Neural cell (in vitro differentiated cells): ENCODE measurements at regions not wholly inside any gene's neighbourhood (a gene's known extent, or its start where the extent isn't known, plus 50 kb on each side); places are given as distances from the start of the nearest gene placed in this dataset.

Source experiments
- H2AFZ ChIP-seq: fragments of 200-600, 300-800 bp; sonication (generic), shearing (Covaris generic); 2 replicates; pipeline ENCODE4 v1.6.0; 2014; ENCODE audit warnings: low read depth, mild to moderate bottlenecking, antibody characterized with exemption, low read length, moderate library complexity
- H3F3A ChIP-seq: fragments of 200-600 bp; shearing (Covaris generic); 2 replicates; pipeline ENCODE4 v1.6.1; 2016; ENCODE audit warnings: mild to moderate bottlenecking, moderate library complexity, mixed read lengths, antibody characterized with exemption, low read length; ENCODE audit not compliant: insufficient read depth, poor library complexity, severe bottlenecking
- H3K27ac ChIP-seq: fragments of 200-600, 300-800 bp; sonication (generic), shearing (Covaris generic); 2 replicates; pipeline ENCODE4 v1.5.1; 2014; ENCODE audit warnings: mild to moderate bottlenecking, low read length, moderate library complexity
- H3K27me3 ChIP-seq: fragments of 300-800, 200-600 bp; sonication (generic), shearing (Covaris generic); 2 replicates; pipeline ENCODE4 v1.6.0; 2014; ENCODE audit warnings: mild to moderate bottlenecking, low read depth, low read length, moderate library complexity; ENCODE audit not compliant: insufficient read depth
- H3K36me3 ChIP-seq: fragments of 300-800, 200-600 bp; sonication (generic), shearing (Covaris generic); 2 replicates; pipeline ENCODE4 v1.5.1; 2014; ENCODE audit warnings: mild to moderate bottlenecking, antibody characterized with exemption, low read length, moderate library complexity; ENCODE audit not compliant: insufficient read depth
- H3K4me2 ChIP-seq: fragments of 300-800, 200-600 bp; sonication (generic), shearing (Covaris generic); 2 replicates; pipeline ENCODE4 v1.6.0; 2014; ENCODE audit warnings: mild to moderate bottlenecking, low read length
- H3K4me3 ChIP-seq: fragments of 300-800, 200-600 bp; sonication (generic), shearing (Covaris generic); 2 replicates; pipeline ENCODE4 v1.5.1; 2014; ENCODE audit warnings: mild to moderate bottlenecking, low read length, moderate library complexity
- H3K79me2 ChIP-seq: fragments of 200-600 bp; shearing (Covaris generic); replicated peaks from 2 replicates; pipeline ENCODE4 v1.6.0; 2014; ENCODE audit warnings: mild to moderate bottlenecking, low read length, moderate library complexity; ENCODE audit not compliant: insufficient read depth
- H3K9ac ChIP-seq: fragments of 300-800, 200-600 bp; sonication (generic), shearing (Covaris generic); 2 replicates; pipeline ENCODE4 v1.6.1; 2016; ENCODE audit warnings: mild to moderate bottlenecking, low read length, mixed read lengths
- H3K9me2 ChIP-seq: fragments of 200-600 bp; shearing (Covaris generic); 2 replicates; pipeline ENCODE4 v1.6.1; 2016; ENCODE audit warnings: mild to moderate bottlenecking, low read length, mixed read lengths; ENCODE audit not compliant: insufficient read depth
- H3K9me3 ChIP-seq: fragments of 200-600, 300-800 bp; sonication (generic), shearing (Covaris generic); 2 replicates; pipeline ENCODE4 v1.6.1; 2016; ENCODE audit warnings: mild to moderate bottlenecking, mixed run types, low read length, moderate library complexity, mixed read lengths
- H4K20me1 ChIP-seq: fragments of 200-600 bp; shearing (Covaris generic); 2 replicates; pipeline ENCODE4 v1.6.1; 2016; ENCODE audit warnings: mild to moderate bottlenecking, mixed run types; ENCODE audit not compliant: insufficient read depth
- CTCF ChIP-seq: fragments of 450-650 bp; IDR thresholded peaks from 2 replicates; pipeline ENCODE4 v1.5.1; 2014; ENCODE audit warnings: antibody characterized with exemption, mild to moderate bottlenecking, moderate library complexity; ENCODE audit not compliant: poor library complexity, severe bottlenecking
- EP300 ChIP-seq: fragments of 450-650 bp; conservative IDR thresholded peaks from 2 replicates; pipeline ENCODE4 v1.6.1; 2014; ENCODE audit warnings: antibody characterized with exemption, mild to moderate bottlenecking, moderate library complexity; ENCODE audit not compliant: poor library complexity, severe bottlenecking
- EZH2 ChIP-seq: fragments of 200-600, 300-800 bp; shearing (Covaris generic), sonication (generic); IDR thresholded peaks from 2 replicates; pipeline ENCODE4 v1.6.1; 2014; ENCODE audit warnings: antibody characterized with exemption, low read length, borderline replicate concordance, mild to moderate bottlenecking; ENCODE audit not compliant: insufficient read depth, poor library complexity, severe bottlenecking
- MXI1 ChIP-seq: fragments of 450-650 bp; conservative IDR thresholded peaks from 2 replicates; pipeline ENCODE4 v1.6.1; 2014; ENCODE audit warnings: antibody characterized with exemption, mild to moderate bottlenecking; ENCODE audit not compliant: poor library complexity, severe bottlenecking
- POLR2AphosphoS5 ChIP-seq: IDR thresholded peaks from 2 replicates; pipeline ENCODE4 v1.6.1; 2012
- RAD21 ChIP-seq: fragments of 450-650 bp; conservative IDR thresholded peaks from 2 replicates; pipeline ENCODE4 v1.6.1; 2014; ENCODE audit warnings: antibody characterized with exemption, mild to moderate bottlenecking, moderate library complexity
- REST ChIP-seq: IDR thresholded peaks from 2 replicates; pipeline ENCODE4 v1.6.1; 2012; ENCODE audit warnings: borderline replicate concordance
- SMC3 ChIP-seq: fragments of 450-650 bp; conservative IDR thresholded peaks from 2 replicates; pipeline ENCODE4 v1.6.1; 2014; ENCODE audit warnings: antibody characterized with exemption, mild to moderate bottlenecking, moderate library complexity; ENCODE audit not compliant: poor library complexity
- TAF1 ChIP-seq: IDR thresholded peaks from 2 replicates; pipeline ENCODE4 v1.6.1; 2012; ENCODE audit warnings: low read depth

- no peaks in the 10 kb centered on the region for H3K9me3 ChIP-seq
Measured at GRCh38 chr14:62616668-62617067, 428.6 kb downstream of the KCNH5 start.

GRCh38 chr14:62626416-62626815 is 418.8 kb downstream of the KCNH5 start:
- Histone ChIP-seq H3K4me2 (no peak overlapping the region), H3K9me3 (no peaks in the 10 kb centered on the region), H2AFZ (no peak overlapping the region)
- TF ChIP-seq REST: no peak
- no peak for TF ChIP-seq EP300
- TF ChIP-seq MXI1: no peak
- no peak for TF ChIP-seq POLR2AphosphoS5
- no peak for TF ChIP-seq CTCF
- TF ChIP-seq SMC3: no peak

More at GRCh38 chr14:62616668-62617067, 428.6 kb downstream of the KCNH5 start:
- H3K27ac ChIP-seq: no peak overlapping the region
- no peak for TF ChIP-seq POLR2AphosphoS5
- no peak for TF ChIP-seq REST
- TF ChIP-seq EZH2: no peak
- TF ChIP-seq TAF1: no peak
- TF ChIP-seq SMC3: no peak
- no peak for TF ChIP-seq EP300
- no peak for TF ChIP-seq RAD21
- no peak for TF ChIP-seq CTCF
- TF ChIP-seq MXI1: no peak
- no peaks in the 10 kb centered on the region for H3K36me3 ChIP-seq
- no peaks in the 10 kb centered on the region for H3K9me2 ChIP-seq
- H2AFZ ChIP-seq: no peak overlapping the region
- no peaks in the 10 kb centered on the region for H3K27me3 ChIP-seq
- H3K79me2 ChIP-seq: no peaks in the 10 kb centered on the region
- no peaks in the 10 kb centered on the region for H4K20me1 ChIP-seq
- H3K4me2 ChIP-seq: no peak overlapping the region
- H3K4me3 ChIP-seq: no peak overlapping the region
- no peak overlapping the region for H3K9ac ChIP-seq
- H3F3A ChIP-seq: no peaks in the 10 kb centered on the region

More at GRCh38 chr14:62626416-62626815, 418.8 kb downstream of the KCNH5 start:
- no peak overlapping the region for H3K4me3 ChIP-seq
- no peaks in the 10 kb centered on the region for H3K27me3 ChIP-seq
- H3K9ac ChIP-seq: no peak overlapping the region
- H3K27ac ChIP-seq: no peak overlapping the region
- no peaks in the 10 kb centered on the region for H3K36me3 ChIP-seq
- no peaks in the 10 kb centered on the region for H3K9me2 ChIP-seq
- no peaks in the 10 kb centered on the region for H3K79me2 ChIP-seq
- no peaks in the 10 kb centered on the region for H4K20me1 ChIP-seq
- H3F3A ChIP-seq: no peaks in the 10 kb centered on the region
